Kidney glomerular epithelial cell (primary cell): ENCODE measurements at regions not wholly inside any gene's neighbourhood (a gene's known extent, or its start where the extent isn't known, plus 50 kb on each side); places are given as distances from the start of the nearest gene placed in this dataset.

ENCODE experiments used
- DNase-seq: peaks from one replicate; lab custom pipeline; 2025; lab: John Stamatoyannopoulos, UW

GRCh38 chr7:24200407-24200966 is 83.5 kb upstream of the NPY start:
- no peak for DNase-seq

- no peak for DNase-seq
Observed at GRCh38 chr7:24201226-24201625, 82.8 kb upstream of the NPY start.

- no peak for DNase-seq
Observed at GRCh38 chr7:24212073-24212472, 71.9 kb upstream of the NPY start.

- DNase-seq, result no peak
Observed at GRCh38 chr7:24213311-24213710, 70.7 kb upstream of the NPY start.

- DNase-seq, result no peak
Observed at GRCh38 chr7:24214670-24215069, 69.3 kb upstream of the NPY start.

GRCh38 chr7:24216576-24217125 is 67.3 kb upstream of the NPY start:
- no peak for DNase-seq

GRCh38 chr7:24221500-24221899 is 62.5 kb upstream of the NPY start:
- DNase-seq, result no peak

GRCh38 chr7:24227068-24227467 is 56.9 kb upstream of the NPY start:
- DNase-seq, result no peak

- DNase-seq, result no peak
Observed at GRCh38 chr7:24227603-24228359, 56.2 kb upstream of the NPY start.

GRCh38 chr7:24229481-24230226 is 54.3 kb upstream of the NPY start:
- DNase-seq, result no peak

- no peak for DNase-seq
Observed at GRCh38 chr7:24231493-24231892, 52.5 kb upstream of the NPY start.

GRCh38 chr7:24233386-24233785 is 50.6 kb upstream of the NPY start:
- DNase-seq, result no peak
